GM23248 (cell line): ENCODE measurements at regions not wholly inside any gene's neighbourhood (a gene's known extent, or its start where the extent isn't known, plus 50 kb on each side); places are given as distances from the start of the nearest gene placed in this dataset.

Experiments used
- EZH2 ChIP-seq: fragments of 200-600 bp; sonication (generic); IDR thresholded peaks from 2 replicates; pipeline ENCODE4 v1.6.1; 2018; ENCODE audit warnings: antibody characterized with exemption, mild to moderate bottlenecking; ENCODE audit not compliant: insufficient read depth, poor library complexity, severe bottlenecking
- EZH2phosphoT487 ChIP-seq: fragments of 200-600 bp; sonication (generic); IDR thresholded peaks from 2 replicates; pipeline ENCODE4 v1.6.1; 2018; ENCODE audit warnings: antibody characterized with exemption, moderate library complexity, mild to moderate bottlenecking, low read depth; ENCODE audit not compliant: insufficient read depth

DNA sequence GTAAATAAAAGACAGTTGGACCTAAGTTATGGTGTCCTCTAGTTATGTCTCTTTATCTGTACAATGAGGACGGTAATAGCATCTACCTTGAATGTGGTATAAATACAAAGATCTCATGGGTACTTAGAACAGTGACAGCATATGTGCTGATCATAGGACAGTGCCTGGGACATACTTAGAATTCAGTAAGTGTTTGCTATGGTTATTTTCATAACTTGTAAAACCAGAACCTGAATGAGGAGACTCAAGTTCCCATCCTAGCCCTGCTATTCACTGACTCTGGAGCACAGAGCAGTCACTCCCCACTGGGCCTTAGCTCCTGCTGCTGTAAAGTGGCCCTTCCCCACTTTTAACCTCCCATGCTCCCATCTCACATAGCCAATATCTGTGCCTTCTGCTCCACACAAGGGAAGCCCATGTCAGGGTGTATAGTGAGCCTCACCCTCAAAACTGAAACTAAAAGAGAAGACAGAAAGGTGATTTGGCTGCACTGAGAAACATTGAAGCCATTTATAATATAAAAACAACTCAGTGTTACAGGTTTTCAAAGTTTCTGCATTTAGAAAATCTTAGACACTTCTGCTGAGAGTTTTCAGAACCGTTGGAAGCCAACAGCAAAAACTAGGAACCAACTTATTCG, 225.4 kb upstream of the UBE2E2 start:
- no peak for TF ChIP-seq EZH2
- TF ChIP-seq EZH2phosphoT487, result no peak
